ENCODE measurements at regions not wholly inside any gene's neighbourhood (a gene's known extent, or its start where the extent isn't known, plus 50 kb on each side); places are given as distances from the start of the nearest gene placed in this dataset.

- TF ChIP-seq, protein P1, sequence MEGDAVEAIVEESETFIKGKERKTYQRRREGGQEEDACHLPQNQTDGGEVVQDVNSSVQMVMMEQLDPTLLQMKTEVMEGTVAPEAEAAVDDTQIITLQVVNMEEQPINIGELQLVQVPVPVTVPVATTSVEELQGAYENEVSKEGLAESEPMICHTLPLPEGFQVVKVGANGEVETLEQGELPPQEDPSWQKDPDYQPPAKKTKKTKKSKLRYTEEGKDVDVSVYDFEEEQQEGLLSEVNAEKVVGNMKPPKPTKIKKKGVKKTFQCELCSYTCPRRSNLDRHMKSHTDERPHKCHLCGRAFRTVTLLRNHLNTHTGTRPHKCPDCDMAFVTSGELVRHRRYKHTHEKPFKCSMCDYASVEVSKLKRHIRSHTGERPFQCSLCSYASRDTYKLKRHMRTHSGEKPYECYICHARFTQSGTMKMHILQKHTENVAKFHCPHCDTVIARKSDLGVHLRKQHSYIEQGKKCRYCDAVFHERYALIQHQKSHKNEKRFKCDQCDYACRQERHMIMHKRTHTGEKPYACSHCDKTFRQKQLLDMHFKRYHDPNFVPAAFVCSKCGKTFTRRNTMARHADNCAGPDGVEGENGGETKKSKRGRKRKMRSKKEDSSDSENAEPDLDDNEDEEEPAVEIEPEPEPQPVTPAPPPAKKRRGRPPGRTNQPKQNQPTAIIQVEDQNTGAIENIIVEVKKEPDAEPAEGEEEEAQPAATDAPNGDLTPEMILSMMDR (IDR thresholded peaks at IDR 0.05; ENCODE audit: low read depth, low read length): no peak
- no peak for TF ChIP-seq EZH2phosphoT487 (IDR thresholded peaks at IDR 0.05; ENCODE audit: low read depth)
Measured at GRCh38 chr6:163897669-163898068, 483.2 kb downstream of the QKI start.
